ENCODE measurements at regions not wholly inside any gene's neighbourhood (a gene's known extent, or its start where the extent isn't known, plus 50 kb on each side); places are given as distances from the start of the nearest gene placed in this dataset.

GRCh38 chr15:77807115-77807514 lies 174.4 kb upstream of the LINGO1 start:
- H3K9me2 ChIP-seq (ENCODE audit: insufficient read depth, low read length) = no peaks in the 10 kb centered on the region
- H2AFZ ChIP-seq (ENCODE audit: low read depth, low read length) = no peak overlapping the region
- H3K9me3 ChIP-seq (ENCODE audit: low read length) = no peaks in the 10 kb centered on the region
- H3K4me2 ChIP-seq (ENCODE audit: low read length) = no peak overlapping the region
- no peaks in the 10 kb centered on the region for H3K79me2 ChIP-seq (replicated peaks; ENCODE audit: insufficient read depth, low read length)
- no peaks in the 10 kb centered on the region for H3F3A ChIP-seq (ENCODE audit: insufficient read depth, low read length, poor library complexity, severe bottlenecking)
- H3K27ac ChIP-seq (ENCODE audit: low read length) = no peak overlapping the region
- H3K4me3 ChIP-seq (ENCODE audit: low read length) = no peak overlapping the region
- H3K36me3 ChIP-seq (ENCODE audit: insufficient read depth, low read length) = no peaks in the 10 kb centered on the region
- H4K20me1 ChIP-seq (ENCODE audit: insufficient read depth) = no peaks in the 10 kb centered on the region
- H3K9ac ChIP-seq (ENCODE audit: low read length) = no peak overlapping the region
- no peaks in the 10 kb centered on the region for H3K27me3 ChIP-seq (ENCODE audit: insufficient read depth, low read depth, low read length)
- no peak for TF ChIP-seq REST (IDR thresholded peaks at IDR 0.05; ENCODE audit: borderline replicate concordance)
- TF ChIP-seq TAF1 (IDR thresholded peaks at IDR 0.05; ENCODE audit: low read depth) = no peak
- TF ChIP-seq, protein P1, sequence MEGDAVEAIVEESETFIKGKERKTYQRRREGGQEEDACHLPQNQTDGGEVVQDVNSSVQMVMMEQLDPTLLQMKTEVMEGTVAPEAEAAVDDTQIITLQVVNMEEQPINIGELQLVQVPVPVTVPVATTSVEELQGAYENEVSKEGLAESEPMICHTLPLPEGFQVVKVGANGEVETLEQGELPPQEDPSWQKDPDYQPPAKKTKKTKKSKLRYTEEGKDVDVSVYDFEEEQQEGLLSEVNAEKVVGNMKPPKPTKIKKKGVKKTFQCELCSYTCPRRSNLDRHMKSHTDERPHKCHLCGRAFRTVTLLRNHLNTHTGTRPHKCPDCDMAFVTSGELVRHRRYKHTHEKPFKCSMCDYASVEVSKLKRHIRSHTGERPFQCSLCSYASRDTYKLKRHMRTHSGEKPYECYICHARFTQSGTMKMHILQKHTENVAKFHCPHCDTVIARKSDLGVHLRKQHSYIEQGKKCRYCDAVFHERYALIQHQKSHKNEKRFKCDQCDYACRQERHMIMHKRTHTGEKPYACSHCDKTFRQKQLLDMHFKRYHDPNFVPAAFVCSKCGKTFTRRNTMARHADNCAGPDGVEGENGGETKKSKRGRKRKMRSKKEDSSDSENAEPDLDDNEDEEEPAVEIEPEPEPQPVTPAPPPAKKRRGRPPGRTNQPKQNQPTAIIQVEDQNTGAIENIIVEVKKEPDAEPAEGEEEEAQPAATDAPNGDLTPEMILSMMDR (IDR thresholded peaks at IDR 0.05; ENCODE audit: poor library complexity, severe bottlenecking) = no peak
- TF ChIP-seq SMC3 (conservative IDR thresholded peaks at IDR 0.05; ENCODE audit: poor library complexity) = no peak
- no peak for TF ChIP-seq EP300 (conservative IDR thresholded peaks at IDR 0.05; ENCODE audit: poor library complexity, severe bottlenecking)
- TF ChIP-seq RAD21 (conservative IDR thresholded peaks at IDR 0.05) = no peak
- TF ChIP-seq POLR2AphosphoS5 (IDR thresholded peaks at IDR 0.05) = no peak
- TF ChIP-seq MXI1 (conservative IDR thresholded peaks at IDR 0.05; ENCODE audit: poor library complexity, severe bottlenecking) = no peak
- TF ChIP-seq EZH2 (IDR thresholded peaks at IDR 0.05; ENCODE audit: borderline replicate concordance, insufficient read depth, low read length, poor library complexity, severe bottlenecking) = no peak

- Histone ChIP-seq H3K9me2 (ENCODE audit: insufficient read depth, low read length) (no peaks in the 10 kb centered on the region), H4K20me1 (ENCODE audit: insufficient read depth) (no peaks in the 10 kb centered on the region), H3K27me3 (ENCODE audit: insufficient read depth, low read depth, low read length) (no peaks in the 10 kb centered on the region), H3F3A (ENCODE audit: insufficient read depth, low read length, poor library complexity, severe bottlenecking) (no peaks in the 10 kb centered on the region), H2AFZ (ENCODE audit: low read depth, low read length) (no peak overlapping the region), H3K4me3 (ENCODE audit: low read length) (no peak overlapping the region), H3K9ac (ENCODE audit: low read length) (no peak overlapping the region), H3K9me3 (ENCODE audit: low read length) (no peaks in the 10 kb centered on the region), H3K79me2 (replicated peaks; ENCODE audit: insufficient read depth, low read length) (no peaks in the 10 kb centered on the region), H3K4me2 (ENCODE audit: low read length) (no peak overlapping the region), H3K27ac (ENCODE audit: low read length) (no peak overlapping the region), H3K36me3 (ENCODE audit: insufficient read depth, low read length) (no peaks in the 10 kb centered on the region)
- TF ChIP-seq, protein P1 (IDR thresholded peaks at IDR 0.05; ENCODE audit: poor library complexity, severe bottlenecking) = no peak
These were observed 171.5 kb upstream of the LINGO1 start for GRCh38 chr15:77804210-77804609.

Data from neural cell (in vitro differentiated cells).